ENCODE measurements at regions not wholly inside any gene's neighbourhood (a gene's known extent, or its start where the extent isn't known, plus 50 kb on each side); places are given as distances from the start of the nearest gene placed in this dataset.

DNA sequence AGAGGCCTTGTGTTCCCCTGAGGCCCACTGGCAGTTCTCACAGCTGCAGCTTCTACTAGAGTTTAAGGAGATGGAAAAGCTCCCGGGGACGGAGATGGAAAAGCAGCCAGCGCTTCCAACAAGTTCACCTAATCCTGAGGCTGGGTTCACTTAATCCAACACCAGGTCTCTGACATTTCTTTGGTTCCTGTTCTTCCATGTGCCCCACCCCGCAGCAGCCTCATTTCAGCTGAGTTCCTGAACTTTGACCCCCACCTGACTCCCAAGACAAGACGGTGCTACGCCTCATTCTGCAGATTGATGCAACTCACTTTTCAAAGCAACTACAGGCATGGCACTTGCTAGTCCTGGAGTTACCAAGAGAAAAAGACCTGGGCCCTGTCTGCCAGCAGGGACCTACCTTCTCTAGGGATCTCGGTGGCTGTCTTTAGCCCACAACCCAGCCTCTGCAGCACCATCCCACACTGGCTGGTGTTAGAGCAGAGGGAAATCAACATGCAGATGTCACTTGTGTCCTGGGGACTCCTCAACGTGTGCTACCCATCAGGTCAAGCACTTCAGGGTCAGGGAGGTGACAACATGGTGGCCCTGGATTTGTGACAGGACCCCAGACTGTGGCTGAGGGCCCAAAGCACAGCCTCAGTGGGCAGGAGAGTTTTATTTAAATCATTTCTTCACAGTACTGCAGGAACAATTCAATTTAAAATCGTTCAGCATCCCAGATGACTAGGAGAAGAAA lies 406.1 kb downstream of the VPS13C start:
- no peak overlapping the region for H3K27ac ChIP-seq (ENCODE audit: low read depth in 1 of 2, low read length in 1 of 2)
- no peaks in the 10 kb centered on the region for H3K36me3 ChIP-seq (ENCODE audit: control insufficient read depth in 4 of 4, insufficient read depth in 4 of 4, low read length in 4 of 4)
- no peak overlapping the region for H3K9ac ChIP-seq (ENCODE audit: insufficient read depth in 1 of 2, low read length in 2 of 2)
- H3K9me3 ChIP-seq (ENCODE audit: control insufficient read depth in 4 of 4, insufficient read depth in 3 of 4, low read length in 3 of 4), result peaks cover 0 to 2% (median 0%) of the 10 kb centered on the region in 4 donors
- 85 to 89% methylated on average over 9 of the region's 9 CpGs for WGBS, 2 donors
- TF ChIP-seq, protein P1, sequence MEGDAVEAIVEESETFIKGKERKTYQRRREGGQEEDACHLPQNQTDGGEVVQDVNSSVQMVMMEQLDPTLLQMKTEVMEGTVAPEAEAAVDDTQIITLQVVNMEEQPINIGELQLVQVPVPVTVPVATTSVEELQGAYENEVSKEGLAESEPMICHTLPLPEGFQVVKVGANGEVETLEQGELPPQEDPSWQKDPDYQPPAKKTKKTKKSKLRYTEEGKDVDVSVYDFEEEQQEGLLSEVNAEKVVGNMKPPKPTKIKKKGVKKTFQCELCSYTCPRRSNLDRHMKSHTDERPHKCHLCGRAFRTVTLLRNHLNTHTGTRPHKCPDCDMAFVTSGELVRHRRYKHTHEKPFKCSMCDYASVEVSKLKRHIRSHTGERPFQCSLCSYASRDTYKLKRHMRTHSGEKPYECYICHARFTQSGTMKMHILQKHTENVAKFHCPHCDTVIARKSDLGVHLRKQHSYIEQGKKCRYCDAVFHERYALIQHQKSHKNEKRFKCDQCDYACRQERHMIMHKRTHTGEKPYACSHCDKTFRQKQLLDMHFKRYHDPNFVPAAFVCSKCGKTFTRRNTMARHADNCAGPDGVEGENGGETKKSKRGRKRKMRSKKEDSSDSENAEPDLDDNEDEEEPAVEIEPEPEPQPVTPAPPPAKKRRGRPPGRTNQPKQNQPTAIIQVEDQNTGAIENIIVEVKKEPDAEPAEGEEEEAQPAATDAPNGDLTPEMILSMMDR (IDR thresholded peaks at IDR 0.05; ENCODE audit: control extremely low read depth, extremely low read depth), result no peak
- no peaks in the 10 kb centered on the region for H3K27me3 ChIP-seq (ENCODE audit: control insufficient read depth in 3 of 3, insufficient read depth in 3 of 3, low read length in 2 of 3)
- ATAC-seq (ENCODE audit: insufficient read depth, low FRiP score), result no peak
- no peak overlapping the region for H3K4me3 ChIP-seq
- H3K4me1 ChIP-seq (ENCODE audit: control insufficient read depth in 5 of 5, insufficient read depth in 5 of 5, low read length in 5 of 5), result peaks cover 0 to 10% (median 2%) of the 10 kb centered on the region in 5 donors
- no peak for DNase-seq

DNA sequence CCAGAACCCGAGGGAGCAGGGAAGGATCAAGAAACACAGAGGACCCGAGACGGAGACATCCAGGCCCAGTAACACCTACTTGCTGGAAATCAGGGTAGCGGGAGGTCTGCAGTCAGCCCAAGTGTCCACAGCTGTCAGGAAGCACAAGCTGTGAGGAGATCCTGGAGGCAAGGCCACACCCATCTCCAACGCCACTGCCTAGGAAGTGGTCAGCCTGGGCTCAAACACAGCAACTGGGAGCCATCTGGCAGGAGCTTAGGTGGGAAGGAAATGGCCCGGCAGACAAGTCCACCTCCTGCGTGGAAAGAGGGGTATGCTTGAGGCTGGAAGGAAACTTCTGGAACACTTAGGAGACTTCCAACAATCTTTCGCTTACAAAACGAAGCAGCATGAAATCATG lies 407.1 kb downstream of the VPS13C start:
- no peak overlapping the region for H3K9ac ChIP-seq (ENCODE audit: insufficient read depth in 1 of 2, low read length in 2 of 2)
- H3K27me3 ChIP-seq (ENCODE audit: control insufficient read depth in 3 of 3, insufficient read depth in 3 of 3, low read length in 2 of 3), result peaks cover 0 to 4% (median 0%) of the 10 kb centered on the region in 3 donors
- peak; percentile 30 to 61 (median 34) for DNase-seq
- ATAC-seq (ENCODE audit: insufficient read depth, low FRiP score), result no peak
- H3K27ac ChIP-seq (ENCODE audit: low read depth in 1 of 2, low read length in 1 of 2), result no peak overlapping the region
- no peaks in the 10 kb centered on the region for H3K36me3 ChIP-seq (ENCODE audit: control insufficient read depth in 4 of 4, insufficient read depth in 4 of 4, low read length in 4 of 4)
- peaks cover 0 to 2% (median 0%) of the 10 kb centered on the region in 4 donors for H3K9me3 ChIP-seq (ENCODE audit: control insufficient read depth in 4 of 4, insufficient read depth in 3 of 4, low read length in 3 of 4)
- TF ChIP-seq, protein P1 (IDR thresholded peaks at IDR 0.05; ENCODE audit: control extremely low read depth, extremely low read depth), result no peak
- H3K4me1 ChIP-seq (ENCODE audit: control insufficient read depth in 5 of 5, insufficient read depth in 5 of 5, low read length in 5 of 5), result peaks cover 0 to 10% (median 2%) of the 10 kb centered on the region in 5 donors
- H3K4me3 ChIP-seq, result no peak overlapping the region
- 58 to 69% methylated on average over 9 of the region's 9 CpGs for WGBS, 2 donors

GRCh38 chr15:61651267-61651666 lies 409.0 kb downstream of the VPS13C start:
- Histone ChIP-seq H3K9ac (ENCODE audit: insufficient read depth in 1 of 2, low read length in 2 of 2) (no peak overlapping the region), H3K4me1 (ENCODE audit: control insufficient read depth in 5 of 5, insufficient read depth in 5 of 5, low read length in 5 of 5) (peaks cover 0 to 10% (median 2%) of the 10 kb centered on the region in 5 donors), H3K27ac (ENCODE audit: low read depth in 1 of 2, low read length in 1 of 2) (no peak overlapping the region), H3K27me3 (ENCODE audit: control insufficient read depth in 3 of 3, insufficient read depth in 3 of 3, low read length in 2 of 3) (peaks cover 0 to 4% (median 2%) of the 10 kb centered on the region in 3 donors), H3K9me3 (ENCODE audit: control insufficient read depth in 4 of 4, insufficient read depth in 3 of 4, low read length in 3 of 4) (peaks cover 0 to 4% (median 0%) of the 10 kb centered on the region in 4 donors), H3K4me3 (no peak overlapping the region), H3K36me3 (ENCODE audit: control insufficient read depth in 4 of 4, insufficient read depth in 4 of 4, low read length in 4 of 4) (no peaks in the 10 kb centered on the region)
- TF ChIP-seq, protein P1 (IDR thresholded peaks at IDR 0.05; ENCODE audit: control extremely low read depth, extremely low read depth), result no peak
- WGBS, 2 donors, result 72 to 79% methylated on average over 3 of the region's 3 CpGs
- ATAC-seq (ENCODE audit: insufficient read depth, low FRiP score) (no peak), DNase-seq (peak; percentile 27 to 50 (median 37))

Measured in lung (tissue), 11 donors.